ENCODE measurements at regions not wholly inside any gene's neighbourhood (a gene's known extent, or its start where the extent isn't known, plus 50 kb on each side); places are given as distances from the start of the nearest gene placed in this dataset.

DNA sequence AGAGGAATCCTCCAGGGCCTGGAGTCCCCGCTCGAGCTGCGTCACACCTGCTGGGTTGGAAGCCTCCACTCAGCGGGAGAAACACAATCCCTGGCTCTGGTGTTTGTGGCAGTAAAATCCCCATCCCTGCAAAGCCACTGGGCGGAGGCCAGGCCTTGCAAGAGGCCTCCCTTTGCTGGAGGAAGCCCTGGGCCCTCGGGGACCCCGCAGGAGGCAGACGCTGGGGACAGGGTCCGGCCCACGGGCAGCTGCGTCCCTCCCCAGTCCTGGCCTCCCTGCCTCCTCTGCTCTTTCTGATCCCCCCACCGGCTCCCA, 194.7 kb downstream of the BRD1 start:
- WGBS, 3 donors, result 44 to 49% (median 46%) methylated on average over 12 of the region's 12 CpGs
- Histone ChIP-seq H3K9me3 (no peaks in the 10 kb centered on the region), H3K4me3 (no peak overlapping the region), H3K27ac (no peak overlapping the region), H3K4me1 (ENCODE audit: insufficient read depth) (peaks cover 8% of the 10 kb centered on the region), H3K27me3 (no peaks in the 10 kb centered on the region), H3K36me3 (no peaks in the 10 kb centered on the region)
- intact Hi-C loops (cut with DNase I), result loop anchor here in 1 of 4 donors (5.0 kb wide), 1 partner anchor 1056 kb away; no protein-coding TSS in a partner anchor
- TF ChIP-seq POLR2A (IDR thresholded peaks at IDR 0.05), result no peak
- TF ChIP-seq, protein P1, sequence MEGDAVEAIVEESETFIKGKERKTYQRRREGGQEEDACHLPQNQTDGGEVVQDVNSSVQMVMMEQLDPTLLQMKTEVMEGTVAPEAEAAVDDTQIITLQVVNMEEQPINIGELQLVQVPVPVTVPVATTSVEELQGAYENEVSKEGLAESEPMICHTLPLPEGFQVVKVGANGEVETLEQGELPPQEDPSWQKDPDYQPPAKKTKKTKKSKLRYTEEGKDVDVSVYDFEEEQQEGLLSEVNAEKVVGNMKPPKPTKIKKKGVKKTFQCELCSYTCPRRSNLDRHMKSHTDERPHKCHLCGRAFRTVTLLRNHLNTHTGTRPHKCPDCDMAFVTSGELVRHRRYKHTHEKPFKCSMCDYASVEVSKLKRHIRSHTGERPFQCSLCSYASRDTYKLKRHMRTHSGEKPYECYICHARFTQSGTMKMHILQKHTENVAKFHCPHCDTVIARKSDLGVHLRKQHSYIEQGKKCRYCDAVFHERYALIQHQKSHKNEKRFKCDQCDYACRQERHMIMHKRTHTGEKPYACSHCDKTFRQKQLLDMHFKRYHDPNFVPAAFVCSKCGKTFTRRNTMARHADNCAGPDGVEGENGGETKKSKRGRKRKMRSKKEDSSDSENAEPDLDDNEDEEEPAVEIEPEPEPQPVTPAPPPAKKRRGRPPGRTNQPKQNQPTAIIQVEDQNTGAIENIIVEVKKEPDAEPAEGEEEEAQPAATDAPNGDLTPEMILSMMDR (IDR thresholded peaks at IDR 0.05), result no peak
- DNase-seq, result no peak

DNA sequence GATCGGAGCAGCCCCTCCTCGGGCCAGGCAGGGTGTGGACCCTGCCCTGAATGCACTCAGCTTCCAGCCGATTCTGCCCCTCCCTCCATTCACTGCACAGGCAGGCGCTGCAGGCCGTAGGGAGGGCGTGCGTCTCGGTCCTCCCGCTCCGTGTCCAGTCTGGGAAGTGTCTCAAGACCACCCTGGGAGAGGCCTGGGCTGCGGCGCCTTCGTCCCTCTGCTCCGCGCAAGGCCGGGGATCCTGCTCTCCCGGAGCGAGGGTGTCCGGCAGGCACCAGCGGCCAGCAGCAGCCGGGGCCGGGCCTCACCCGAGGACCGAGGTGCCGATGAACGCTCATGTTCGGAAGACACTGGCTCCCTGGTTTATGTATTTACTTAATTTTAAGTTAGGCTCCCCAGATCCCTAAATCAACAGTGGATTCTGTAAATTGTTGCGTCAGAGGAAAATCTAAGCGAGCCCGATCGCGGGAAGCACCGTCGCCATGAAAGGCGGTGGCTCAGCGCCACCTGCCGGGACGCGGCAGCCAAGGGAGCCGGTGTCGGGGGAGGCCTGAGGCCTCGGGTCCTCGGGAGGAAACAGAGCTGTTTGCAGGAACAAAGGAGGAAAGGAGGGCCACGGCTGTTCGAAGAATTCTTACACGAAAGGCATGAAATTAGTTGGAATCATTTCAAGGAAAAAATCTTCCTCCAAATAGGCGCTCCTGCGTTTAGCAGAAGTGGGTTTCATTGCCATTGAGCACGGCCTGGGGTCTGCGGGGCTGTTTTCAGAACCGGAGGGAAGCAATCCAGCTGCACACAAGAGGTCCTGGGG, 195.3 kb downstream of the BRD1 start:
- H3K36me3 ChIP-seq, result no peaks in the 10 kb centered on the region
- peak; percentile 49 to 81 (median 62) for DNase-seq
- H3K4me3 ChIP-seq, result peak overlapping the region; percentile 26
- H3K27me3 ChIP-seq, result no peaks in the 10 kb centered on the region
- no peak for TF ChIP-seq POLR2A (IDR thresholded peaks at IDR 0.05)
- TF ChIP-seq, protein P1 (IDR thresholded peaks at IDR 0.05), result peak; percentile 46 to 60 (median 60)
- TF ChIP-seq EP300 (IDR thresholded peaks at IDR 0.05), result no peak
- intact Hi-C loops (cut with DNase I), result loop anchor here in 1 of 4 donors (5.0 kb wide), 1 partner anchor 1055 kb away; no protein-coding TSS in a partner anchor
- no peaks in the 10 kb centered on the region for H3K9me3 ChIP-seq
- WGBS, 3 donors, result 3 to 4% (median 4%) methylated on average over 45 to 51 of the region's 51 CpGs
- H3K27ac ChIP-seq, result no peak overlapping the region
- H3K4me1 ChIP-seq (ENCODE audit: insufficient read depth), result peaks cover 8% of the 10 kb centered on the region

DNA sequence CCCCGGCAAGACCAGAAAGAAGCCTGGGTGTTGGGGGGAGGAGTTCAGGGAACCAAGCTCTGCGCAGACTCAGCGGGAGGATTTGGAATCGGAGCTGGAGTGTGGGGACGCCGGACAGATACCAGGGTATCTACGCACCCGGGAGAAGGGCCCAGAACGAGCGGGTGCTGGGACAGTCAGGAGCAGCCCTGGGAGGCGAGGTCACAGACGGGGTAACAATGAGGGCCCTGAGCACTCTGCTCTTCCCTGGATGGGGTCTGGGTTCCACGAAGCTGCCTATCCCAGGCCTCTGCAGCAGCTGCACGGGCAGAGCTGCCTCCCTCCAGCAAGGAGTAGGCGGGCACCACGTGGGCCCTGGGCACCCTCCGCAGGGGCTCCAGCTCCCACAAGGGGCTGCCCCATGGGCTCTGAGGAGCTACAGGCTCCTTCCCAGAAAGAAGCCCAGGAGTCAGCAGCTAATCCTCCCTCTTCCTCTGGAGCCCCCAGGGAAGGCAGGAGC, 197.2 kb downstream of the BRD1 start:
- H3K36me3 ChIP-seq, result no peaks in the 10 kb centered on the region
- intact Hi-C loops (cut with DNase I), result loop anchor here in 1 of 4 donors (5.0 kb wide), 1 partner anchor 1053 kb away; no protein-coding TSS in a partner anchor
- no peak for DNase-seq
- H3K27me3 ChIP-seq, result no peaks in the 10 kb centered on the region
- H3K9me3 ChIP-seq, result no peaks in the 10 kb centered on the region
- H3K4me1 ChIP-seq (ENCODE audit: insufficient read depth), result peaks cover 8% of the 10 kb centered on the region
- H3K27ac ChIP-seq, result no peak overlapping the region
- 78 to 83% (median 82%) methylated on average over 17 of the region's 17 CpGs for WGBS, 3 donors
- no peak overlapping the region for H3K4me3 ChIP-seq
- no peak for TF ChIP-seq POLR2A (IDR thresholded peaks at IDR 0.05)

DNA sequence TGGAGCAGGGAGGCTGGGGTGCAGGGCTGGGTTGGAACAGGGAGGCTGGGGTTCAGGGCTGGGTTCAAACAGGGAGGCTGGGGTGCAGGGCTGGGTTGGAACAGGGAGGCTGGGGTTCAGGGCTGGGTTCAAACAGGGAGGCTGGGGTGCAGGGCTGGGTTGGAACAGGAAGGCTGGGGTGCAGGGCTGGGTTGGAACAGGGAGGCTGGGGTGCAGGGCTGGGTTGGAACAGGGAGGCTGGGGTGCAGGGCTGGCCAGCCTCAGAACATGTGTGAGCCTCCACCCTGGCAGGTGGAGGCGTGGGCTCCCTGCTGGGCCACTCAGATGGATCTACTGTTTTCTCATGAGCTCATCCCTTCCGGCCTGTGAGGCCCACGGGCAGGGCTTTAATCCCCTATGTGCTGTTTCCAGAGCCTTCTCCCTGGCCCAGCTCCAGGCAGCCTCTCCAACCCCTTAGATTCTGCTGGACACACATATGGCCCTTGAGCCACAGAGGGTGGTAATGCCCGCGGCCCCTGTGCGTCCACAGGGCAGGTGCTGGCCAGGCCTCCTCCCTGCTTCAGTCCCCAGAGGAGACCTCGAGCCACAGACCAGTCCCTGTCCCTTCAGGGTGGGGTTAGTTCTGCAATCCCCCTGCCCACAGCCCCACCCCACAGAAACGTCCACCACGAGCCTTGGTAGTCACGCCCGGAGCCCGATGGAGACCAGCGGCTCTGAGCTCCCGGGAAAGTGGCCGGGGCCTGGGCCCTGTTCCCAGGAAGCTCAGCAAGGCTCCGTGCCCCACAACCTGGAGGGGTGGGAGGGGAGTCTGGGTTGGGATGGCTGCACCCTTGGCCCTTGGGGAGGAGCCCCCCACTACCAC, 197.9 kb downstream of the BRD1 start:
- intact Hi-C loops (cut with DNase I), result loop anchor here in 1 of 4 donors (5.0 kb wide), 1 partner anchor 1053 kb away; no protein-coding TSS in a partner anchor
- Histone ChIP-seq H3K9me3 (no peaks in the 10 kb centered on the region), H3K4me1 (ENCODE audit: insufficient read depth) (peaks cover 8% of the 10 kb centered on the region), H3K4me3 (no peak overlapping the region), H3K27ac (no peak overlapping the region), H3K27me3 (no peaks in the 10 kb centered on the region), H3K36me3 (no peaks in the 10 kb centered on the region)
- TF ChIP-seq EP300 (IDR thresholded peaks at IDR 0.05) (no peak), POLR2A (IDR thresholded peaks at IDR 0.05) (no peak)
- TF ChIP-seq, protein P1 (IDR thresholded peaks at IDR 0.05), result no peak
- 82 to 85% (median 82%) methylated on average over 16 of the region's 16 CpGs for WGBS, 3 donors
- no peak for DNase-seq
